ENCODE measurements at regions not wholly inside any gene's neighbourhood (a gene's known extent, or its start where the extent isn't known, plus 50 kb on each side); places are given as distances from the start of the nearest gene placed in this dataset.

DNA sequence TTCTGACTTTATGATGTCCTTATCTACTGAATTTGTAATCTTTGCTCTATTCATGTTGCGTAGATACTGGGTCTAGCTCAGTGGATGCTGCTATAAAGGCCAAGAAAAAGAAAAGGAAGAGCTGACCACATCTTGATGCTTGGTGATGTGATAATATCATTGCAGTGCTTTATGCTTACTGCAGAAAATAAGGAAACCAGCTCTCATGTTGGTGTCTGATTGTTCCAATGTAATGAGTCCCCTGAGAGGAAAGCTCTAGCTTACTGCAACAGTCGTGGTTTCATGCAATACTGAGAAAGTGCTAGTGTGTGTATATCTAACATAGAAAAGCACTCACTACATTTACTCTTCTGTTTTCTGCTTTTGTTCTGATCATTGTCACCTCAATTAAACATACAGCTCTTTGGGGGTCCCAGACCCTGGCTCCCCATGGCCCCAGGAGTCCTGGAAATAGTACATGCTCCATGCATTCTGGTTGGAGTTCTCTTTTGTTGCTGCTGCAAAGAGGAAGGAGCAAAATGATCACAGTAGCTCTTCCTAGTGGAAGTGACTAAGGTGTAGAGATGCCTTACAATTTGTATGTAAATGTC, 338.8 kb downstream of the CYRIA start:
- no peak for DNase-seq
- Mint-ChIP-seq H3K27me3 (no peaks in the 10 kb centered on the region), H3K27ac (no peak overlapping the region), H3K4me1 (peaks cover 3% of the 10 kb centered on the region), H3K36me3 (ENCODE audit: low read depth) (no peaks in the 10 kb centered on the region), H3K4me3 (no peak overlapping the region)
- no peak for ATAC-seq
- H3K9me3 ChIP-seq (ENCODE audit: control insufficient read depth, low read length, poor library complexity, severe bottlenecking), result no peaks in the 10 kb centered on the region

DNA sequence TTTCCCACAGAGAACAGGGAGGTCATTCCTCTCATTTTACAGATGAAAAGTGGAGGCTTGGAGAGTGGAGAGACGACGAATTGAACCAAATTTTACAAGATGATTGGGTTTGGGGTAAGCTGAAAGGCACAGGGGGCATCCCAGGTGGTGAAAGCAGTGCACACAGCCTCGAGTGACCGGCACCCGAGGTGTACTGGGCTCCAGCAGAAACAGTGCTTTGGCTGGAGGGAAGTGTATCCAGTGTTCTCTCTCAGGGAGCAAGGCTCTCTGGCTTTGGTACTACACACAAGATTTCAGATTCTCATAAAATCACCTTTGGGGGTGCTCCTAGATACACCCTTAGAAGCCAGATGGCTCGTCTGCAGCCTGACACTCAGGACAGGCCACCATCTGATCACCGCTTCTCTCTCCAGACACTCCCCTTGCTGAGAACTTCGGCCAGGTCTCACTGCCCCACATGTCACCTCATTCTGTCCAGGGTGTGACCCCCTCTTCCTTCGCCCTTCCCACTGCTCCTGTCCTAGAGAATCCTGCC, 339.6 kb downstream of the CYRIA start:
- H3K4me1 Mint-ChIP-seq, result peaks cover 3% of the 10 kb centered on the region
- no peak overlapping the region for H3K27ac Mint-ChIP-seq
- H3K27me3 Mint-ChIP-seq, result no peaks in the 10 kb centered on the region
- H3K4me3 Mint-ChIP-seq, result no peak overlapping the region
- no peaks in the 10 kb centered on the region for H3K36me3 Mint-ChIP-seq (ENCODE audit: low read depth)
- H3K9me3 ChIP-seq (ENCODE audit: control insufficient read depth, low read length, poor library complexity, severe bottlenecking), result no peaks in the 10 kb centered on the region
- ATAC-seq (no peak), DNase-seq (no peak)

DNA sequence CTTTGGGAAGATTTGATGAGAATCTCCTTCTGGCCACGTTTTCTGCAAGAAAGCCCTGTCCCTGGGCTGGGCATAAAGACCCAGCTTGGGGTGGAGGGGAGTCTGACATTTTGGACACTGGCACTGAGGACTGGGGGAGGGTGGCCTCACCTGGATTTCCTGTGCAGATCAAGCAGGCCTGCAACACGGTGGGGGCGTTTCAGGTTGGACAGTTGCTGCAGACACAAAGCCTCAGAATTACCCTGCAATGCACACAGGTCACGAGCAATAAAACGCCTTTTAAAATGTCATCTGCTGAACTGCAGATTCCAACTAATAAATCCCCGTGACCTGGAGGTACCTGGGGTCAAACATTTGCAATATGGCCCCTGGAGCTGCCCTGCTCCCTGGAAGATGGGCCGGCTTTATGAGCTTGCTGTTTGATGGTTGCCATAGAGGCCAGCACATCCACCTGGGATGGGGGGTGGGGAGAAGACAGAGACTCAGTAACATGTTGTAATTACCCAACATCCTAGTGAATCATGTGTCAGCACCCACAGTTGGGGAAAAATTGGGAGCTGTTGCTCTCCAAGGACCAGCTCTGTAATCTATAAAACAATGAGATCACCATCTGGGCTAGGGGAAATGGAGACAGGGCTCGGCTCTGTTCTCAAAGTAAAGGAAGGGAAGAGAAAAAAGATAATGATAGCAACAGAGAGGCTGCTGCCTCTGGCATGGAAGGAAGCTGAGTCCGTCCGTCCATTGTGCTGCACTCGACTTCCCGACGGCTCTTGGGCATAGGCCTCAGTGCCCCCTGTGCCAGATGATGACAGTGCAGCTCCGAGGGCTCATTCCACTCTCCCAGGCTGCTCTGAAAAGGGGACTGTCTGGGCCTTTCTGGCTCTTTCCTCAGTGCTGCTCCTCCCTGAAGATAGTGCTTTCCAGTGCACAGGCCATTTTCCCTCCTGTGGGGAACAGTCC, 340.3 kb downstream of the CYRIA start:
- no peak for DNase-seq
- H3K9me3 ChIP-seq (ENCODE audit: control insufficient read depth, low read length, poor library complexity, severe bottlenecking), result no peaks in the 10 kb centered on the region
- ATAC-seq, result no peak
- H3K4me1 Mint-ChIP-seq, result peaks cover 3% of the 10 kb centered on the region
- H3K27me3 Mint-ChIP-seq, result no peaks in the 10 kb centered on the region
- H3K36me3 Mint-ChIP-seq (ENCODE audit: low read depth), result no peaks in the 10 kb centered on the region
- no peak overlapping the region for H3K4me3 Mint-ChIP-seq
- no peak overlapping the region for H3K27ac Mint-ChIP-seq

DNA sequence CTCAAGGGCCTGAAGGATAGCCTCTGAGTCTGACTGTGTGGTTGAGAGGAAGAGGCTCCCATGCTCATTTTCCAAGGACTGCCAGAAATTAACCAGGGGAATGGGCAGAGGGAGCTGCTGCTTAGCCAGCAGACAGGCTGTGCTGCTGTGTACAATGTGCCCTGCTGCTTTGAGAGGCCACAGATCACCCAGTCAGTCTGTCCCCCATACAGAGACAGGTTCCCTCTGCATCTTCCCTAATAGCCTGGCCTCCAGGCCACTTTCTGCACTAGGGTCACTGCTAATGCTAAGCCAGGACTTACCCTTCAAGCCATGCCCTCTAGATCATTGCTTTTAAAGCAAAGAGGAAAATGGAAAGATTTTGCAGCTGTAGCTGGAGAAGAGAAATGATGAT, 341.1 kb downstream of the CYRIA start:
- peaks cover 3% of the 10 kb centered on the region for H3K4me1 Mint-ChIP-seq

DNA sequence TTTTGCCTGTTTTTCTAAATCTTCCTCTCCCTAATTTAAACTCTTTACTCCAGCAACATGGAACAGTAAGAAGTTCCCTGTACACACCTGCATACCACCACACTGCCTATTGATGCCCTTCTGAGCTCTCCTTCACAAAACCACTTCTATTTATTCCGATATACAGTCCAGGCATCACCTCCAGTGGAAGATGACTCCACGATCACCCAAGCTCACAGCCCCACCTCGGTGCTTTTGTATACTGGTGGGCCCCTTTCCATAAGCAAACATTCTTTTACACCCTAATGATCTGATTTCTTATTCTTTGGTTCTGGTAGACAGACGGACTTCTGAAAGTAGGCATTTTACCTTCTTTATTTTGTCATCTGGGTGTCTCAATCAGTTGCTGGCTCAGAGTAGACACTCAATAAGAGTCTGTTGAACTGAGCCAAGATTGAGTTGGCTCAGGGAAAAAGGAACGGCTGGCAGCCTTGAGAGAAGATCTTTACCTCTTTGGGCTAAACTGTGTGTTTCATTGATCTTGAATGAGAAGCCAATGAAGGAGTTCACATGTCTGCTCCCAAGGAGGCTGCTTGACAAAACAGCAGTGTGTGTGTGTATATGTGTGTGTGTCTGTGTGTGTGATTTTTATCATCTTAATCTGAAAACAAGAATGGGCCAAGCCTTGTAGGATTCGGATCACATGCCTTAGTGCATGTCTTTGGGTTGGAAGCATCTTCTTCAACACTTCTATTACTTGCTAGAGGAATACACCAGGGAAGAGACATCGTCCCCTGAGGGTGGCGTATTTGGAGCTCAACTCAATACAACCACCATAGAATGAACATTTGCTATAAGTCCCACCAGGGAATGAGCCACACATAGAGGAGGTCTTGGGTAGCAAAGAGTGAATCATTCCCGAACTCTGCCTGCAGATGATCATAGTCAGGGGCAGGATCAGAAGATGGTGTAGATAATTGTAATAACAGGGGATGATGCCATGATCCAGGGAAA, 341.8 kb downstream of the CYRIA start:
- H3K36me3 Mint-ChIP-seq (ENCODE audit: low read depth), result no peaks in the 10 kb centered on the region
- H3K4me1 Mint-ChIP-seq, result peaks cover 3% of the 10 kb centered on the region
- no peaks in the 10 kb centered on the region for H3K27me3 Mint-ChIP-seq
- H3K9me3 ChIP-seq (ENCODE audit: control insufficient read depth, low read length, poor library complexity, severe bottlenecking), result no peaks in the 10 kb centered on the region
- no peak for ATAC-seq
- H3K4me3 Mint-ChIP-seq, result no peak overlapping the region
- no peak for DNase-seq
- H3K27ac Mint-ChIP-seq, result no peak overlapping the region

More for the DNA sequence above, 341.1 kb downstream of the CYRIA start:
- H3K9me3 ChIP-seq (ENCODE audit: control insufficient read depth, low read length, poor library complexity, severe bottlenecking), result no peaks in the 10 kb centered on the region
- no peak for ATAC-seq
- DNase-seq, result no peak
- Mint-ChIP-seq H3K4me3 (no peak overlapping the region), H3K36me3 (ENCODE audit: low read depth) (no peaks in the 10 kb centered on the region), H3K27me3 (no peaks in the 10 kb centered on the region), H3K27ac (no peak overlapping the region)

DNA sequence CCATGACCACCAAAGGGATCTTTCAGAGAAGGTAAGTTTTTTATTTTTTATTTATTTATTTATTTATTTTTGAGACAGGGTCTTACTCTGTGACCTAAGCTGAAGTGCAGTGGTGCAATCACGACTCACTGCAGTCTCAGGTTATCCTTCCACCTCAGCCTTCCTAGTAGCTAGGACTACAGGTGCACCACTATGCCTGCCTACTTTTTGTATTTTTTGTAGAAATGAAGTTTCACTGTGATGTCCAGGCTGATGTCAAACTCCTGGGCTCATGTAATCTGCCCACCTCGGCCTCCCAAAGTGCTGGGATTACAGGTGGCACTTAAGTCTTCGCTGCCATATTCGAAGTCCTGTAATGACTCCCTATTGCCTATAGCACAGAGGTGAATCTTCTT, 342.5 kb downstream of the CYRIA start:
- H3K27ac Mint-ChIP-seq, result no peak overlapping the region
- no peaks in the 10 kb centered on the region for H3K27me3 Mint-ChIP-seq
- H3K4me1 Mint-ChIP-seq, result peaks cover 3% of the 10 kb centered on the region
- H3K4me3 Mint-ChIP-seq, result no peak overlapping the region
- ATAC-seq, result no peak
- DNase-seq, result no peak
- no peaks in the 10 kb centered on the region for H3K36me3 Mint-ChIP-seq (ENCODE audit: low read depth)
- no peaks in the 10 kb centered on the region for H3K9me3 ChIP-seq (ENCODE audit: control insufficient read depth, low read length, poor library complexity, severe bottlenecking)

DNA sequence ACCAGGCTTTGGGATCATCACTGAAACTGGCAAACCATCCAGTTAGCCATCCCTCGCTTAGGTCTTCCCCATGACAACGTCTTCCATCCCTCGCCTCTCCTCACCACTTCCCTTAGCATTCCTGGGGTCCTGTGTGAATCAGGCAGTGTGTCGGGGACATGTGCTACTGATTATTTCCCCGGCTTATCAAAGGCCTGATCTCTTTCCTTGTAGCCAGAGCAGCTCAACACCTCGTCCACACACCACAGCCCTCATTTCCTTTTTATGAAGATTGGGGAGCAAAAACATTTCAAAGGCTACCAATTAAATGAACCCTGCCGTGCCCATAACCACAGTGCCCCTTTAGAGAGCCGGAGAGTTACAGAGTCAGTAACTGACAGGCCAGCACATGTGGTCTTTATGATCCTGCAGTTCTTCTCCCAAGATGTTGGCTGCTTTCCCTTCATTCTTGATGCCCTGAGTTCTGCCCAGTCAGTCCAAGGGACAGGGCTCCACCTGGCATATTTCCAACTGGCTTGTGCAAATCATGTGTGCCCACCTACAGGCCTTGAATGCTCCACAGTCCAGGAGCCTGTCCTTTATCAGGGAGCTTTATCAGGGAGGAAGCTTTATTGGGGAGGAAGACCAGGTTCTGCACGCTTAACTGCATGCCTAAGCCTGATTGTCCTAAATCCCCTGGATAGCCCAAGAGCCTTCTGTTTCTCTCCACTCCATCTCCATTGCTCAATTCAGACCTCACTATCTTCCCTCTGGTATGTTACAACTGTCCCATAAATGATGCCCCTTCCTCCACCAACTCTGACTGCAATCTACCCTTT, 343.1 kb downstream of the CYRIA start:
- peaks cover 3% of the 10 kb centered on the region for H3K4me1 Mint-ChIP-seq
- no peak overlapping the region for H3K4me3 Mint-ChIP-seq
- H3K27me3 Mint-ChIP-seq, result no peaks in the 10 kb centered on the region
- DNase-seq (no peak), ATAC-seq (no peak)
- H3K27ac Mint-ChIP-seq, result no peak overlapping the region
- H3K9me3 ChIP-seq (ENCODE audit: control insufficient read depth, low read length, poor library complexity, severe bottlenecking), result no peaks in the 10 kb centered on the region
- H3K36me3 Mint-ChIP-seq (ENCODE audit: low read depth), result no peaks in the 10 kb centered on the region

DNA sequence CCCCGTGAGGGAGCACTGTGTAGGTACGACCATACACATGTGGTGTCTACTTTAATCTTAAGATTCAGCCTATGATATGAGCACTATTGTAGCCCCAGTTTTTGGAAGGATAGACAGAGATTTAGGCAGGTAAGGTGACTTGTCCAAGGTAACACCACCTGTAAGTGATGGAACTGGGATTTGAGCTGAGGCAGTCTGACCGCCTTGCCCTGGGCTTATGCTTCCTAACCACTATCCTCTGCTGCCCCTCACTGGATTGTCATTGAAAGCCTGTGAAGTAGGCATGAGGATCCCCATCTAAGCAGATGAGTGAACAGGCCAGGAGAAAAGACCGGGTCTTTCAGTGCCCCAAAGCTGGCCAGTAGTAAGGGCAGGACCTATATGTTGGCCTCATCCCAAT, 343.8 kb downstream of the CYRIA start:
- no peaks in the 10 kb centered on the region for H3K4me1 Mint-ChIP-seq

DNA sequence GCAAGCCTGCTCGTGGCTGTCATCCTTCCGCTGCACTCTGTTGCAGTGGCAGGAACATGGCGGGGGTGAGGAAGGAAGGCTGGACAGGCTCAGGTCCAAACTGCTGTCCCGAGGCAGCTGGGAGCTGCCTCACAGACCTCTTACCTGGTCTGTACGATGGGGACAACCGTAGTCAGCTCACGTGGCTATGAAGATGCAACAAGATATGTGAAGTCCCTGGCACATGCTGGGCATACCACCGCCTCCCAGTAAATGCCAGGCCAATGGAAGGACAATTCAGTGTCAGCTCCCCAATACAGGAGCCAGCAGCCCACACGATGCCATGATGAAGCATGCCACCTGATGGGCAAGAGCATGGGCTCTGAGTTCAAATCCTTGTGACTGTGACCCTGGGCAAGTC, 344.4 kb downstream of the CYRIA start:
- Mint-ChIP-seq H3K4me1 (no peaks in the 10 kb centered on the region), H3K4me3 (no peak overlapping the region), H3K27ac (no peak overlapping the region), H3K36me3 (ENCODE audit: low read depth) (no peaks in the 10 kb centered on the region), H3K27me3 (no peaks in the 10 kb centered on the region)
- DNase-seq (no peak), ATAC-seq (no peak)
- no peaks in the 10 kb centered on the region for H3K9me3 ChIP-seq (ENCODE audit: control insufficient read depth, low read length, poor library complexity, severe bottlenecking)

More for the DNA sequence above, 343.8 kb downstream of the CYRIA start:
- H3K27me3 Mint-ChIP-seq, result no peaks in the 10 kb centered on the region
- no peak overlapping the region for H3K27ac Mint-ChIP-seq
- no peak overlapping the region for H3K4me3 Mint-ChIP-seq
- no peaks in the 10 kb centered on the region for H3K9me3 ChIP-seq (ENCODE audit: control insufficient read depth, low read length, poor library complexity, severe bottlenecking)
- no peak for DNase-seq
- H3K36me3 Mint-ChIP-seq (ENCODE audit: low read depth), result no peaks in the 10 kb centered on the region
- no peak for ATAC-seq

DNA sequence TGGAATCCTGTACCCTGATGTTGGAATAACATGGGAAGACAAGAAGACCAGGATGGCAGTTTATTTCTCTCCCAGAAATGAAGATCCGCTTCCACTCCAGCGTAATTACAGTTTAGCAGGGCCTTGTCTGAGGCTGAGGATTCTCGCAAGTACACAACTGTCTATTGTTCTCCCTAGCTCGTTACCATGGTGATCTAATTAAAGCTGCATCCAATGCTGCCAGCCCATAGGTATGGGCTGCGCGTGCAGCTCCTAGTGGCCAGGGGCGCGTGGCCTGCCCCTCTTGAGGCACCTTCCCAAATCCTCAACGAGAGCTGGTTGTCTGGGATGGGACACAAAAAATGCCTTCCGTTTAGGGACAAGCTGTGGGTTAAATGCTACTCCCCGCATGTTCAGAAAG, 344.9 kb downstream of the CYRIA start:
- Mint-ChIP-seq H3K4me1 (no peaks in the 10 kb centered on the region), H3K4me3 (no peak overlapping the region), H3K27me3 (no peaks in the 10 kb centered on the region), H3K36me3 (ENCODE audit: low read depth) (no peaks in the 10 kb centered on the region), H3K27ac (no peak overlapping the region)
- ATAC-seq (no peak), DNase-seq (no peak)
- H3K9me3 ChIP-seq (ENCODE audit: control insufficient read depth, low read length, poor library complexity, severe bottlenecking), result no peaks in the 10 kb centered on the region

DNA sequence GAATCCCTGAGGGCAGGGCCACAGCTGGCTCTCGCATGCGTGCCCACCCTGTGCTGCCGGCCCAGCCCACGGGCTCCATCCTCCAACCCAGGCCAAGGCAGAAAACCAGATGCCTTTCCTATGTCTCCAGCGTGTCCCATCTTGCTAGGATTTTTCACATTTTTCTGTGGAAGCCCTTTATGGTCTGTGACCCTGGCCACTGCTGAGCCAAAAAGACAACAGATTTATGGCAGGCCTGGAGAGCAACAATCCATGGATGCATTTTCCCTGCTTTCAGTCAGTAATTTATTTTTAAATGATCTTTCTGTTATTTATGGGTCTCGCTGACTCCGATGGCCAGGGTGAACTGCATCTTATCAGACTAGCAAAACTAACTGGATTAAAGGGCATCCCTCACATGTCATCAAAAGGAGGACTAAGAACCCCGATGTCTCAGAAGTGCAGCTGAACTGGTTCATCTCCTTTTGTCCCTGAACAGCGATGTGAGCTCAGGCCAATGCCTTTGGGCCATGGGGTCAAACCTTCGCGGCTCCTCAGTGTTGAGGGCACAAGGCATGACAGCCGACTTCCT, 346.0 kb downstream of the CYRIA start:
- no peak for ATAC-seq
- Mint-ChIP-seq H3K4me1 (no peaks in the 10 kb centered on the region), H3K27me3 (no peaks in the 10 kb centered on the region), H3K36me3 (ENCODE audit: low read depth) (no peaks in the 10 kb centered on the region), H3K4me3 (no peak overlapping the region), H3K27ac (no peak overlapping the region)
- no peak for DNase-seq
- no peaks in the 10 kb centered on the region for H3K9me3 ChIP-seq (ENCODE audit: control insufficient read depth, low read length, poor library complexity, severe bottlenecking)

All from T-helper 17 cell (primary cell).